ENCODE measurements at regions not wholly inside any gene's neighbourhood (a gene's known extent, or its start where the extent isn't known, plus 50 kb on each side); places are given as distances from the start of the nearest gene placed in this dataset.

GRCh38 chr1:30819244-30819571 lies 61.6 kb upstream of the LAPTM5 start:
- FAIRE-seq: no peak

DNA sequence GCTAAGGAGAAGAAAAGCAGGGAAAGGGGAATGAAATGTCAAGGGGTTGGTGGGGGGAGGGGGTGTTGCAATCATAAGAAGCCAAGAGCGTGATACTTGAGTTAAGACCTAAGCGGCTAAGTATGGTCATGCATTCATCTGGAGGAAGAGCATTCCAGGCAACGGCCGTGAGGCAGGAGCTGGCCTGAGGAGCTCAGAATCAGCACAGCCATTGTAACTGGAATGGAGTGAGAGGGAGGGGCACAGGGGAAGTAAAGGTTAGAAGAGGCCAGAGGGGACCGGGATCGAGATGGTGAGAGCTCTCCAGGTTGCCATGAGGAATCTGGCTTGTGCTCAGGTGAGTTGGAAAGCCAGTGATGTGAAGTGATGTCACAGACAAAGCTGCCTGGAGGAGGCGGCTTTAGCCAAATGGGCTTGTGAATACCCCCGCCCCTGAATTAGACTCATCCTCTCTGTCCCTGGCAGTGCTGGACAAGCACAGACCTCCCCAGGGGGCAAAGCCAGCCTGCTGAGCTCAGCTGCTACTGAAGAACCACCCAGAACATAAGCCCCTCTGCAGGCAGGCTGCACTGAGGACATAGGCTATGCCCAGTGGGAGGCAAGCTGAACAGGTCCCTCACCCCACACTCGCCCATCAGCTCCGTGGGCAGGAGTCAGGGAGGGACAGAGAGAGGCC lies 61.1 kb upstream of the LAPTM5 start:
- no peak for FAIRE-seq

GRCh38 chr1:30817548-30817947 lies 60.0 kb upstream of the LAPTM5 start:
- no peak for FAIRE-seq

DNA sequence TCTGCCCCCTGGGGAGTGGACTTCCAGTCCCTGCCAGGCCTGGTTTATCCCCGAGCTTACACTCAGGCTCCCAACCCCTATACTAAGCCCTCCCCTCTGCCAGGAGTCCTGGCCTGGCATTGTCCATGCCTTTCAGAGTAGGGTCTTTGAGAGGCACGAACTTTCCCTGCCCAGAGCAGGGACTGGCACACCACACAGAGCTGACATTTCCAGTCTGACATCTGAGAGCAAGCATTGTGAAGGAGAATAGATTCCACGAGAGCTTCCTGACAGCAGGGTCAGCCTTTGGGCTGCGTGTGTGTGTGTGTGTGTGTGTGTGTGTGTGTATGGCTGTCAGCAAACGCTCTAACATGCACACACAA lies 59.5 kb upstream of the LAPTM5 start:
- no peak for FAIRE-seq

GRCh38 chr1:30816211-30817076 lies 58.9 kb upstream of the LAPTM5 start:
- no peak for FAIRE-seq

- FAIRE-seq: no peak
Observed at GRCh38 chr1:30815556-30815955, 58.0 kb upstream of the LAPTM5 start.

DNA sequence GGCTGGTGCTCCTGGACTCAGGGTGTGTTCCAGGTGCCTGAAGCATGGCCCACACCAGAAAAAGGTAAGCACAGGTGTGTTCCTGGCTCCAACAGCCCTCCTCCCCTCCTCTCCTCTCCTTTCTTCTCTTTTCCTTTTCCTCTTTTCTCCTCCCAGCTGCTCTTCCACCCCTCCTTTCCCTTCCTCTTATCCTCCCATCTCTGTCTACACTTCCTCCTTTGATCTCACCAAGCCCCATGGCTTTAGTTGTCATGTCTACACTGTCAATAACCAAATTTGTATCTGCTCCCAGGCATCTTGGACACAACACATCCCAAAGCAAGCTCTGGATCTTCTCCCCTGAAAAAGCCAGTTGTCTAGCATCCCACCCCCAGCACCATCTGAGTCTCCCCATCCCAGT lies 56.7 kb upstream of the LAPTM5 start:
- no peak for FAIRE-seq

- no peak for FAIRE-seq
Observed at GRCh38 chr1:30812076-30812475, 54.5 kb upstream of the LAPTM5 start.

DNA sequence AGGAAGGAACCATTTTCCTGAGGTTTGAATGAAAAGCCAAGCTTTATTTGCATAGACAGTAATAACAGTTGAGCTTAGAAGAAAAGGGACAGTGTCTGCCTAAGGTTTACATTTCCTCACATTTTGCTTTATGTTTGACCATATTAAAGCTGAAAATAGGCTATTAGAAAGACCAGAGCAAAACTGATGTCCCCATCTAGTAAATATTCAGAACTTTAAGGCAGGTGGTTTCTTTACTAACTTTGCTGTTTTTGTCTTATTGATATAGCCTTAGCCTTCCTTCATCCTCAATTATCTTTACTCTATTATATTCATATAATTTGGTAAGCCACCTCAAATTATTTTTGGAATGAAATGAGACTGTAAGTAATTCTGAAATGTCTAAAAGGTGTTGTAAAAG lies 53.6 kb upstream of the LAPTM5 start:
- no peak for FAIRE-seq

DNA sequence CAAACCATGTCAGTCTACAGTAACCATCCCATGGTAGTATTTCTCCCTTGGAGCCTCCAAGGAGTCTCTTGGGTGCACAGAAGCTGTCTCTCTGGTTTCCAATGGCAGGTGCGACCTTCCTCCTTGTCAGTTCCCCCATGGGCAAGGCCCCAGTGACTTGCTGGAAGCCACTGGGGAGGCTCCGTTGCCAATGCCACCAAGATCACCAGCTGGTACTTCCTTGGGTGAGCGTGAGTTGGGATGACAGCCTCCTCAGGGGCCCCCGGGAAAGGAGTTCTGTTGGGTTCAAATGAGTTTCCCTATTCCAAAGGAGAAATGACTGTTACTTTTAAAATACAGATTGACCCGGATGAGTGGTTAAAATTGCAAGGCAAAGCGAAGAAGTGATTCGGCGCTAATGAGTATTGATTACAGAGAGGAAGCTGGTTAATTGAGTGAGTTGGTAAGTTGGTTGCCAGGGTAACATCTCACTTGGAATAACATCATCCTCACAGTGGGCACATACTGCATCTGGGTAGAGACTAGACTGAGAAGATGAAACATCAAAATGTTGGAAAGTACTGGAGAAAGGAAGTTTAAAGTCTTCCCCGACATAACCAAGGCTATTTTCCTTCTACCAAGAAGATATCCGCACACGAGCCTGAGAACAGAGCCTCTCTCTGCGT lies 53.0 kb upstream of the LAPTM5 start:
- no peak for FAIRE-seq

- FAIRE-seq: peak; percentile 48
Observed at GRCh38 chr1:30809514-30810263, 52.1 kb upstream of the LAPTM5 start.

DNA sequence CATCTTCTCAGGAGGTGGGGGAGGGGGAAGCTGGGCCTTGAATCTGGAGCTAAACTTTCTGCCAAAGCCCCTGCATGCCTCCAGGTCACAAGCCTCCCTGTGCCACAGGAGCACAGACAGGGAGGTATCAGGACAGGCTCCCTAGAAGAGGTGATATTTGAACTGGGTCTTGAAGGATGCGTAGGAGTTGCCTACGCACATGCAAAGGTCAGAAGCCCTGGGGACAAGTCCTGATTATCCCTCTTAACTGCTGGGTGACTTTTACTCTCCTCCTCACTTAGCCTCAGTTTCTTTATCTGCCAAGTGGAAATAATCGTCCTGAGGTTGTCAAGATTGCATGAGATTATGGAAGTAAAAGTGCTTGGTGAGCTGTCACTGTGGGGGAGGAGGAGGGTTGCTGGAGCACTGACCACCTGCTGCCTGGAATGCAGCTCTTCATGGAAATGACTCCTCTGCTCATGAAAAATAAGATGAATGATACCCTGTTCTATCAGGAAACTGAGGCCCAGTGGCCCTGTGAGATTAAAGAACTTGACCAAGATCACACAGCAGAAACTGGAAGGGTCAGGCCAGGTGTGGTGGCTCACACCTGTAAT lies 50.6 kb upstream of the LAPTM5 start:
- FAIRE-seq: no peak

- FAIRE-seq: no peak
Observed at GRCh38 chr1:30807318-30808066, 49.9 kb upstream of the LAPTM5 start.
